ENCODE measurements at regions not wholly inside any gene's neighbourhood (a gene's known extent, or its start where the extent isn't known, plus 50 kb on each side); places are given as distances from the start of the nearest gene placed in this dataset.

DNA sequence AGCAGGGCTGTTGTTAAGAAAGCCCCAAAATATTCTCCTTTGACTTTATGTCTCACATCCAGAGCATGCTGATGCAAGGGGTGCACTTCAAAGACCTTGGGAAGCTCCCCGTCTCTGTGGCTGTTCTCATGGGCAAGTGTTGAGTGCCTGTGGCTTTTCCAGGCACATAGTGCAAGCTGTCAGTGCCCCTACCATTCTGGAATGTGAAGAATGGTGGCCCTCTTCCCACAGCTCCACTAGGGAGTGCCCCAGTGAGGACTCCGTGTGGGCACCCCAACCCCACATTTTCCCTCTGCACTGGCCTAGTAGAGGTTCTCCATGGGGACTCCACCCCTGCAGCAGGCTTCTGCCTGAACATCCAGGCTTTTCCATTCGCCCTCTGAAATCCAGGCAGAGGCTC, 673.7 kb downstream of the HTR1B start:
- DNase-seq (ENCODE audit: low read depth), result no peak
- H3K4me3 ChIP-seq (ENCODE audit: low read depth, low read length), result no peak overlapping the region
- TF ChIP-seq CTCF (conservative IDR thresholded peaks at IDR 0.05; ENCODE audit: low read depth, low read length), result no peak

DNA sequence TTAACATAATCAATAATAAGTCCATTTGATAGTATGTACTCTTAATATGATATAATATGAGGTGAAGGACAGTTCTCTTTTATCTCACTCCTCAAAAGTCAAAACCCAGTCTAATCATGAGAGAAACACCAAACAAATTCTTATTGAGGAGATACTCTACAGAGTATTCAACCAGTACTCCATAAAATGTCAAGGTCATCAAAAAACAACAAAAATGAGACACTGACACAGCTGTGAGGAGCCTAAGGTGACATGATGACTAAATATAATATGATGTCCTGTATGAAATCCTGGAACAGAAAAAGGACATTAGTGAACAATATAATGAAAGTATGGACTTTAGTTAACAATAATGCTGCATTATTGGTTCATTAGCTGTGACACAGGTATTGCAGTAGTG, 675.1 kb downstream of the HTR1B start:
- TF ChIP-seq CTCF (conservative IDR thresholded peaks at IDR 0.05; ENCODE audit: low read depth, low read length), result no peak
- H3K4me3 ChIP-seq (ENCODE audit: low read depth, low read length), result no peak overlapping the region
- DNase-seq (ENCODE audit: low read depth), result no peak

- H3K4me3 ChIP-seq (ENCODE audit: low read depth, low read length), result no peak overlapping the region
- TF ChIP-seq CTCF (conservative IDR thresholded peaks at IDR 0.05; ENCODE audit: low read depth, low read length), result no peak
- DNase-seq (ENCODE audit: low read depth), result no peak
Observed at GRCh38 chr6:76779068-76779467, 684.2 kb downstream of the HTR1B start.

- no peak for TF ChIP-seq CTCF (conservative IDR thresholded peaks at IDR 0.05; ENCODE audit: low read depth, low read length)
- no peak overlapping the region for H3K4me3 ChIP-seq (ENCODE audit: low read depth, low read length)
- DNase-seq (ENCODE audit: low read depth), result no peak
Observed at GRCh38 chr6:76776876-76777275, 686.4 kb downstream of the HTR1B start.

DNA sequence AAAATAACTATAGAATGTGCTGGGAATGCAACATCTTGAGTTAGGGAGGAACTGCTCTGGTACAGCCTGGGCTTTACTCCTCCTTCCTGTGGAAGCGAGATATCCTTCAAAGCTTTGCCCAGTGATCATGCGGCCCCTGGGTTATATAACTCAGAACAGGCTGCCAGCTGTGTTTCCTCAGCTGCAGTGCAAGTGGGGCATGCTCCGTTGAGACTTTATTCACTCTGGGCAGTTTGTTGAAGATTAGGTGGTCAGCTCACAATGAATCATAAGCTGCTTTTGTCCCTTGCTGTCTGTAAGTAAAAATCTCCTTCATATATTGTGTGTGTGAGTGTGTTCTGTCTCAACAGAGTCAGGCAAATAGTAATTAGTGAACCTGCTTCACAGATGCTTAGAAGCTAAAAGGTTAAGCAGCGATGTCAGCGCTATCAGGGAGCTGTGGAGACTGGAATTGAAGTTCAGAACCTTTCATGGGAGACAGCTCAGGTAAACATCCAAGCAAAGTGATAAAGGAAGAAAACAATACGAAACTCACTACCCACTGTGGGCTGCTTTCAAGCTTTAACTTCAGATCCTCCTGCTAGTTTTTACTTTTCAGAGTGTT, 688.4 kb downstream of the HTR1B start:
- H3K4me3 ChIP-seq (ENCODE audit: low read depth, low read length), result no peak overlapping the region
- TF ChIP-seq CTCF (conservative IDR thresholded peaks at IDR 0.05; ENCODE audit: low read depth, low read length), result no peak
- peak; percentile 24 for DNase-seq (ENCODE audit: low read depth)

DNA sequence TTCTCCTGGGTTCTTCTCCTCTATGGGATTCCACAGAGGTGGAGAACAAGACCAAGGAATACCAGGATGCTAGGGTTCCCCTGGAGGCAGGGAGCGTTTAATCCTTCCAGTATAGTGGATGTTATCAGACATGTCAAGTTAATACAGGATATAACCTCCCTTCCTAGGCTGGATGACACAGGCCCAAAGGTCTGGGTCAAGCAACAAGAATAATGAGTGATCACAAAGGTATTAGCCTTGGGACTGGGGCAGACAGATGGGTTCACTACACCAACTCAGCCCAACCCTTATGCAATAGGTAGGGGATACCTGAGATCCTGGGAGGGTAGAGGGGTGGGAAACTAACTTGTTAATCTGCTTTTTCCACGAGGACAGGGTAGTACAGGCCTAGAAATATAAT, 690.3 kb downstream of the HTR1B start:
- no peak for TF ChIP-seq CTCF (conservative IDR thresholded peaks at IDR 0.05; ENCODE audit: low read depth, low read length)
- no peak for DNase-seq (ENCODE audit: low read depth)
- no peak overlapping the region for H3K4me3 ChIP-seq (ENCODE audit: low read depth, low read length)

GRCh38 chr6:76771059-76771634, 692.1 kb downstream of the HTR1B start:
- H3K4me3 ChIP-seq (ENCODE audit: low read depth, low read length), result no peak overlapping the region
- TF ChIP-seq CTCF (conservative IDR thresholded peaks at IDR 0.05; ENCODE audit: low read depth, low read length), result no peak
- DNase-seq (ENCODE audit: low read depth), result no peak
